Endothelial cell of umbilical vein (primary cell): ENCODE measurements at regions not wholly inside any gene's neighbourhood (a gene's known extent, or its start where the extent isn't known, plus 50 kb on each side); places are given as distances from the start of the nearest gene placed in this dataset.

ENCODE experiments used
- BruUV-seq: library from RNA; stranded (reverse); fragments of 400-500 nt; replicated peaks from 2 replicates; lab custom pipeline; 2021; lab: Mats Ljungman, UMichigan
- CTCF ChIA-PET: fragments of 300-600, 350-600 bp; sonication (Branson Sonifier 250); formaldehyde crosslinking; loops from one replicate; lab custom pipeline; 2021; ENCODE audit warnings: antibody characterized with exemption, inconsistent platforms; lab: Charles Lee
- POLR2A ChIA-PET: fragments of 300-600, 350-600 bp; sonication (Branson Sonifier 250); formaldehyde crosslinking; loops from one replicate; lab custom pipeline; 2021; ENCODE audit warnings: antibody characterized with exemption, inconsistent platforms; lab: Charles Lee
- DNase-seq: peaks from one replicate; pipeline ENCODE4 v3.0.0-alpha.2; 2011; ENCODE audit warnings: low read depth, low spot score
- FAIRE-seq: peaks from 2 replicates; lab custom pipeline; 2011; peaks lifted over from hg19 to GRCh38; lab: Jason Lieb, UNC
- H2AFZ ChIP-seq: 2 replicates; pipeline ENCODE4 v1.6.0; 2012; ENCODE audit warnings: low read depth, low read length, control low read depth, inconsistent platforms
- H3K27ac ChIP-seq: 2 replicates; pipeline ENCODE4 v1.5.1; 2011; ENCODE audit warnings: low read depth, mild to moderate bottlenecking, control low read depth, low read length, moderate library complexity; ENCODE audit not compliant: insufficient read depth
- H3K27me3 ChIP-seq, 2 experiments: 2 replicates each; pipeline versions ENCODE4 v1.6.0 to v1.6.1; 2011; ENCODE audit warnings: low read length in 2 of 2, mixed read lengths in 1 of 2; ENCODE audit not compliant: control insufficient read depth in 2 of 2, insufficient read depth in 2 of 2
- H3K36me3 ChIP-seq, 2 experiments: 2 replicates in 1 of 2; 3 replicates in 1 of 2; pipeline ENCODE4 v1.5.1; 2011; ENCODE audit warnings: low read length in 2 of 2, mild to moderate bottlenecking in 1 of 2, moderate library complexity in 1 of 2; ENCODE audit not compliant: control insufficient read depth in 2 of 2, insufficient read depth in 2 of 2; ENCODE audit errors: extremely low read depth in 1 of 2
- H3K4me1 ChIP-seq: 3 replicates; pipeline ENCODE4 v1.5.1; 2011; ENCODE audit warnings: mild to moderate bottlenecking, low read length; ENCODE audit not compliant: control insufficient read depth, insufficient read depth; ENCODE audit errors: extremely low read depth
- H3K4me2 ChIP-seq: 2 replicates; pipeline ENCODE4 v1.6.1; 2011; ENCODE audit warnings: low read length, control low read depth, mixed read lengths; ENCODE audit not compliant: insufficient read depth
- H3K4me3 ChIP-seq, 3 experiments: fragments of 200-600 bp in 1 of 3; sonication (generic), shearing (Covaris generic) in 1 of 3; replicated peaks in 1 of 3; 2 replicates each; pipeline ENCODE4 v1.5.1; 2011 to 2016; ENCODE audit warnings: control low read depth in 3 of 3, low read length in 3 of 3, mild to moderate bottlenecking in 2 of 3, inconsistent platforms in 1 of 3, low read depth in 1 of 3, moderate library complexity in 1 of 3; ENCODE audit not compliant: insufficient read depth in 1 of 3
- H3K79me2 ChIP-seq: 2 replicates; pipeline ENCODE4 v1.6.0; 2012; ENCODE audit warnings: low read length, inconsistent platforms; ENCODE audit not compliant: control insufficient read depth, insufficient read depth
- H3K9ac ChIP-seq: replicated peaks from 2 replicates; pipeline ENCODE3; 2011; ENCODE audit warnings: low read length, control low read depth; ENCODE audit not compliant: insufficient read depth; ENCODE audit errors: extremely low read depth
- H3K9me1 ChIP-seq: replicated peaks from 3 replicates; pipeline ENCODE4 v1.6.0; 2011; ENCODE audit warnings: mild to moderate bottlenecking, low read length; ENCODE audit not compliant: control insufficient read depth, insufficient read depth; ENCODE audit errors: extremely low read depth
- H3K9me3 ChIP-seq: replicated peaks from 2 replicates; pipeline ENCODE4 v1.5.1; 2012; ENCODE audit warnings: low read length, inconsistent platforms; ENCODE audit not compliant: control insufficient read depth, insufficient read depth
- H4K20me1 ChIP-seq: replicated peaks from 2 replicates; pipeline ENCODE3; 2011; ENCODE audit warnings: mild to moderate bottlenecking, low read length; ENCODE audit not compliant: control insufficient read depth, insufficient read depth; ENCODE audit errors: extremely low read depth
- CTCF ChIP-seq, 2 donors: IDR thresholded peaks; 1 replicate in 1 of 2; 2 replicates in 1 of 2; pipeline ENCODE4 v1.5.1; 2011; ENCODE audit warnings: low read length in 2 of 2, mild to moderate bottlenecking in 2 of 2, moderate library complexity in 2 of 2, control low read depth in 1 of 2, inconsistent platforms in 1 of 2, low read depth in 1 of 2; ENCODE audit not compliant: insufficient read depth in 1 of 2; ENCODE audit errors: extremely low read depth in 1 of 2
- EZH2 ChIP-seq: IDR thresholded peaks from 2 replicates; pipeline ENCODE4 v1.6.1; 2012; ENCODE audit warnings: borderline replicate concordance, low read depth, mild to moderate bottlenecking, moderate library complexity, low read length, inconsistent platforms; ENCODE audit not compliant: severe bottlenecking
- FOS ChIP-seq: IDR thresholded peaks from 2 replicates; pipeline ENCODE4 v1.6.1; 2011; ENCODE audit warnings: mild to moderate bottlenecking, low read length, moderate library complexity, borderline replicate concordance; ENCODE audit not compliant: insufficient read depth
- GATA2 ChIP-seq: IDR thresholded peaks from 2 replicates; pipeline ENCODE4 v1.7.0; 2011; ENCODE audit warnings: low read depth, mild to moderate bottlenecking, moderate library complexity, mixed read lengths, low read length; ENCODE audit not compliant: insufficient read length, insufficient read depth
- JUN ChIP-seq: IDR thresholded peaks from 2 replicates; pipeline ENCODE4 v1.6.1; 2011; ENCODE audit warnings: borderline replicate concordance, low read depth; ENCODE audit not compliant: insufficient read length, insufficient read depth
- MAX ChIP-seq: IDR thresholded peaks from 2 replicates; pipeline ENCODE4 v1.6.1; 2011; ENCODE audit not compliant: insufficient read depth, insufficient read length
- POLR2AphosphoS5 ChIP-seq: IDR thresholded peaks from 2 replicates; pipeline ENCODE4 v1.6.1; 2012; ENCODE audit warnings: low read depth, mild to moderate bottlenecking, control low read depth, low read length, moderate library complexity; ENCODE audit not compliant: insufficient read depth
- dilution Hi-C: fragments of 300-500 bp; cut with MboI; formaldehyde crosslinking; loops from one replicate; pipeline ENCODE4 v1.15.0; 2019; ENCODE audit warnings: low sequenced_read_pairs; ENCODE audit not compliant: extremely low pct_ligation_motif_present
- intact Hi-C: fragments of 100-400 bp; cut with micrococcal nuclease; formaldehyde crosslinking; loops from one replicate; pipeline ENCODE4 v1.10.0; 2022

GRCh38 chr7:16027396-16027795 is 340.9 kb upstream of the MEOX2 start:
- DNase-seq (no peak), FAIRE-seq (no peak)
- no peak overlapping the region for H2AFZ ChIP-seq
- H4K20me1 ChIP-seq, result no peaks in the 10 kb centered on the region
- H3K4me2 ChIP-seq, result no peak overlapping the region
- intact Hi-C loops, result no loop called here
- H3K9me1 ChIP-seq, result no peaks in the 10 kb centered on the region
- H3K27ac ChIP-seq, result peak overlapping the region; percentile 1
- H3K27me3 ChIP-seq, result no peaks in the 10 kb centered on the region
- H3K4me1 ChIP-seq, result peaks cover 17% of the 10 kb centered on the region
- TF ChIP-seq POLR2AphosphoS5, result no peak
- TF ChIP-seq MAX, result no peak
- TF ChIP-seq FOS, result no peak
- TF ChIP-seq CTCF (IDR thresholded peaks at IDR 0.05; ENCODE audit: extremely low read depth in 1 of 2, insufficient read depth in 1 of 2, low read depth in 1 of 2, low read length in 2 of 2), result no peak
- no peak for TF ChIP-seq EZH2
- no peak for TF ChIP-seq JUN
- no peak for TF ChIP-seq GATA2
- no peak overlapping the region for H3K4me3 ChIP-seq
- H3K9me3 ChIP-seq, result no peaks in the 10 kb centered on the region
- no TSS peak for BruUV-seq
- CTCF ChIA-PET, result interaction anchor here (1.2 kb wide), 1 partner anchor 11 kb away, joined by 3 read pairs; no protein-coding TSS in a partner anchor
- POLR2A ChIA-PET, result no interaction called here
- dilution Hi-C loops, result no loop called here
- H3K79me2 ChIP-seq, result no peaks in the 10 kb centered on the region
- H3K9ac ChIP-seq, result no peak overlapping the region
- no peaks in the 10 kb centered on the region for H3K36me3 ChIP-seq
